ENCODE measurements at regions not wholly inside any gene's neighbourhood (a gene's known extent, or its start where the extent isn't known, plus 50 kb on each side); places are given as distances from the start of the nearest gene placed in this dataset.

DNA sequence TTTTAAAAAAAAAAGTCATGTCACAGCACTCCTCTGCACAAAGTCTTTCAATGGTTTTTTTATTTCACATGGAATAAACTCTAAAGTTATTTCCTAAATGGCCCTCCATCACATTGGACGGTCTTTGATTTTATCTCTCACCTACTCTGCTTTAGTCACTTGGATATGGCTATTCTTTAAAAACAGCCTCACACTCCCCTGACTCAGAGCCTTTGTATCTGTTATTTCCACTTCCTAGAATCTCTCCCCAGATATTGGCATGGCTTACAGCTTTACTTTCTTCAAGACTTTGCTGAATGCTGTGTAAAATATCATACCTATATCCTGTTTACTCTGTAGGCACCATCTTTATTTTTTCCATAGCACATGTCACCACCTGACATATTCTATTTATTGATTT is 194.7 kb upstream of the MCHR2 start:
- Mint-ChIP-seq H3K4me1 (ENCODE audit: low read depth) (peaks cover 10% of the 10 kb centered on the region), H3K9me3 (ENCODE audit: low read depth) (no peaks in the 10 kb centered on the region), H3K36me3 (ENCODE audit: low read depth) (no peaks in the 10 kb centered on the region), H3K27me3 (ENCODE audit: low read depth) (no peaks in the 10 kb centered on the region), H3K27ac (ENCODE audit: unreplicated experiment) (no peak overlapping the region), H3K4me3 (ENCODE audit: unreplicated experiment) (no peak overlapping the region)
- DNase-seq (ENCODE audit: low spot score): no peak
- TF ChIP-seq, protein P1, sequence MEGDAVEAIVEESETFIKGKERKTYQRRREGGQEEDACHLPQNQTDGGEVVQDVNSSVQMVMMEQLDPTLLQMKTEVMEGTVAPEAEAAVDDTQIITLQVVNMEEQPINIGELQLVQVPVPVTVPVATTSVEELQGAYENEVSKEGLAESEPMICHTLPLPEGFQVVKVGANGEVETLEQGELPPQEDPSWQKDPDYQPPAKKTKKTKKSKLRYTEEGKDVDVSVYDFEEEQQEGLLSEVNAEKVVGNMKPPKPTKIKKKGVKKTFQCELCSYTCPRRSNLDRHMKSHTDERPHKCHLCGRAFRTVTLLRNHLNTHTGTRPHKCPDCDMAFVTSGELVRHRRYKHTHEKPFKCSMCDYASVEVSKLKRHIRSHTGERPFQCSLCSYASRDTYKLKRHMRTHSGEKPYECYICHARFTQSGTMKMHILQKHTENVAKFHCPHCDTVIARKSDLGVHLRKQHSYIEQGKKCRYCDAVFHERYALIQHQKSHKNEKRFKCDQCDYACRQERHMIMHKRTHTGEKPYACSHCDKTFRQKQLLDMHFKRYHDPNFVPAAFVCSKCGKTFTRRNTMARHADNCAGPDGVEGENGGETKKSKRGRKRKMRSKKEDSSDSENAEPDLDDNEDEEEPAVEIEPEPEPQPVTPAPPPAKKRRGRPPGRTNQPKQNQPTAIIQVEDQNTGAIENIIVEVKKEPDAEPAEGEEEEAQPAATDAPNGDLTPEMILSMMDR (IDR thresholded peaks at IDR 0.05): no peak

DNA sequence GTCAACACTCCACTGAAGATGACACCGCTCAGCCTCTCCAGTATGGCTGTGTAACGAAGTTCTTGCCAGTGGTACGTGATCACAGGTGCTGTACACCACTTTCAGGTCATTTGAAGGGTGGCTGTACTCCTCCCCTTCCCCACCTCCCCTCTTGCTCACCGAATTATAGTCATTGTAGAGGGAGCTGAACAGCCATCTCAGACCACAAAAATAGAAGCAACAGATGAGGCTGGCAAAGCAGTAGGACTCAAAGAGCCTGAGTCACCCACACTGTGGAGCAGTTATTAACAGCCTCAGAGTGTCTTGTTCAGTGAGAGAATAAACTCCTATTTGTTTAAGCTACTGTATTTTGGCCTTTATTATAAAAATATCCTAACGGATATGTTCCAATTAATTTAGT is 192.5 kb upstream of the MCHR2 start:
- no peaks in the 10 kb centered on the region for H3K27me3 Mint-ChIP-seq (ENCODE audit: low read depth)
- H3K4me3 Mint-ChIP-seq (ENCODE audit: unreplicated experiment): no peak overlapping the region
- H3K36me3 Mint-ChIP-seq (ENCODE audit: low read depth): no peaks in the 10 kb centered on the region
- TF ChIP-seq, protein P1 (IDR thresholded peaks at IDR 0.05): no peak
- DNase-seq (ENCODE audit: low spot score): no peak
- H3K27ac Mint-ChIP-seq (ENCODE audit: unreplicated experiment): no peak overlapping the region
- no peaks in the 10 kb centered on the region for H3K9me3 Mint-ChIP-seq (ENCODE audit: low read depth)
- peaks cover 14% of the 10 kb centered on the region for H3K4me1 Mint-ChIP-seq (ENCODE audit: low read depth)

GRCh38 chr6:100185615-100186014 is 191.6 kb upstream of the MCHR2 start:
- Mint-ChIP-seq H3K4me1 (ENCODE audit: low read depth) (peaks cover 14% of the 10 kb centered on the region), H3K9me3 (ENCODE audit: low read depth) (no peaks in the 10 kb centered on the region), H3K36me3 (ENCODE audit: low read depth) (no peaks in the 10 kb centered on the region), H3K27ac (ENCODE audit: unreplicated experiment) (no peak overlapping the region), H3K27me3 (ENCODE audit: low read depth) (no peaks in the 10 kb centered on the region), H3K4me3 (ENCODE audit: unreplicated experiment) (no peak overlapping the region)
- TF ChIP-seq, protein P1 (IDR thresholded peaks at IDR 0.05): no peak
- DNase-seq (ENCODE audit: low spot score): no peak

DNA sequence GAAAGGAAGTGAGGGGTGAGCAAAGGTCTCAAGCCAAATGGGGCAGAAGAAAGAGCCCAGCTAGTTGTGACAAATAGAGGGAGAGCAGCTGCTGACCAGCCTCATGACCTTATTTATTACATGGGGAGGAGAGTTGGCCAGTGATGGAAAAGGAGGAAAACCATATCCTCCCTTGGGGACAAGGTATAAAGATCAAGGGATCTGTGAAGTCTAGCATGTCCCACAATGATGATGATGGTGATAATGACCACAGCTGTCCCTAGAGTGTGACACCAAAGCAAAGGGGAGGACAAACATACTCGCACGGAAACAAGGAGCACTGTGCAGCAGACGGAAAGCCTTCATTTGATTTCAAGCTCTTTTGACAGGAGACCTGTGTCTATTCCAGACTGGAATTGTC is 190.4 kb upstream of the MCHR2 start:
- Mint-ChIP-seq H3K4me1 (ENCODE audit: low read depth) (peaks cover 14% of the 10 kb centered on the region), H3K27ac (ENCODE audit: unreplicated experiment) (no peak overlapping the region), H3K9me3 (ENCODE audit: low read depth) (no peaks in the 10 kb centered on the region), H3K4me3 (ENCODE audit: unreplicated experiment) (no peak overlapping the region), H3K27me3 (ENCODE audit: low read depth) (no peaks in the 10 kb centered on the region), H3K36me3 (ENCODE audit: low read depth) (no peaks in the 10 kb centered on the region)
- DNase-seq (ENCODE audit: low spot score): no peak
- TF ChIP-seq, protein P1 (IDR thresholded peaks at IDR 0.05): no peak

- Mint-ChIP-seq H3K36me3 (ENCODE audit: low read depth) (no peaks in the 10 kb centered on the region), H3K27me3 (ENCODE audit: low read depth) (no peaks in the 10 kb centered on the region), H3K27ac (ENCODE audit: unreplicated experiment) (no peak overlapping the region), H3K4me1 (ENCODE audit: low read depth) (peaks cover 21% of the 10 kb centered on the region), H3K4me3 (ENCODE audit: unreplicated experiment) (no peak overlapping the region), H3K9me3 (ENCODE audit: low read depth) (no peaks in the 10 kb centered on the region)
- TF ChIP-seq, protein P1 (IDR thresholded peaks at IDR 0.05): no peak
- DNase-seq (ENCODE audit: low spot score): no peak
Observed at GRCh38 chr6:100182313-100182712, 188.3 kb upstream of the MCHR2 start.
